HT-29 (cell line): ENCODE measurements at regions not wholly inside any gene's neighbourhood (a gene's known extent, or its start where the extent isn't known, plus 50 kb on each side); places are given as distances from the start of the nearest gene placed in this dataset.
A peak's percentile ranks its signal among the peaks of the same experiment; 100 is the strongest.

Experiments used
- DNase-seq: peaks from one replicate; pipeline ENCODE4 v3.0.0-alpha.2; 2015; ENCODE audit warnings: low spot score

GRCh38 chr3:89625945-89626344 is 518.5 kb downstream of the EPHA3 start:
- no peak for DNase-seq

DNA sequence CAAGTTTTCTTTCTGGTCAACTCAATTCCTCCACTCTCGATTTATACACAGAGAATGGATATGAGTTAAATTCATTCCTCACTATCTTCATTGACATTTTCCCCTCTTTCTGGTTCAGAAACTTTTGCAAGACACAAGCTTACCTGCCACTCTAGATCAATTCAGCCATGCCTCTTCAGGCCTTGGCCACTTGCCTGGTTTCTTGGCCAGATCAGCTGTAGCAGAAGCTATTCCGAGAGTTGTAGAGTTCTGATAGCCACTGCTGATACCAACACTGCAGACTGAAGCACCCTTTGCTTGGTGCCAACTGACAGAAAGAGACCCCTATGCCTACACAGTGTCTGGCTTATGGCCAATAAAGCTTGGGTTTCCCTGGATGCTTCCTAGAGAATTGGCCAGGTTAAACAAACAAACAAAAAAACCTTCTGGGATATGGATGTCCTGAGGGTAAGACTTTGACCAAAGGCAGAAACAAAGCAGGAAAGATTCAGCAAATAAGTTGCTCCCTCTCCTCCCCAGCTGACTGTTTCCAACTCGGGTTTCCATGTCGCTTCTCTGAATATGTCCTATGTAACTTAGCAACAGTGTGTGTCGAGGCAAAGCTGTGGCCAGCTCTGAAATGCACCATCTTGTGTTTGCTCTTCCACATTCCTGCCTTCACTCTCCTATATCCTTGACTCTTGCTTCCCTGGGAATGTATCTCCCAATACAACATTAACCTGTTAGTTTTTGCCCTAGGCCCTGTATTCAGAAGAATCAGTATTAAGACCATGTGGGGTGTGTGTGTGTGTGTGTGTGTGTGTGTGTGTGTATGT is 521.6 kb downstream of the EPHA3 start:
- DNase-seq = no peak

- no peak for DNase-seq
Measured at GRCh38 chr3:89635137-89635536, 527.7 kb downstream of the EPHA3 start.

GRCh38 chr3:89644716-89645115 is 537.3 kb downstream of the EPHA3 start:
- no peak for DNase-seq

GRCh38 chr3:89649431-89649830 is 542.0 kb downstream of the EPHA3 start:
- DNase-seq = no peak

DNA sequence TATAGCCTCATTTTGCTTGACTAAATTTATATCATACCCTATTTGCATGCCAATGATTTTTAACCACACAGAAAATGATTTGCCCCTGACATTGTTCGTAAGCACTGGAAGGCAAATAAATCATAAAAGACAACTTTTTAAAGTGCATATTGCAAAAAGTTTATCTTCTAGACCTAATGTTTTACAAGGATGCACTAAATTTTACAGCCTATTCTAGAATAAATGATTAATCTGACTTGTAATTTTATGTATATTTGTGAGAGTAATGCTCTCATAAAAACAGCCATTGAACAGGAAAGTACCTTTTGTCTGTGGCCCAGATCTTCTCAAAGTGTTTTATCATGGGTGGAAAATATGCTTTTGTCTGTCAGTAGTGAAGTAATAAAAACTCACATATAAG is 546.6 kb downstream of the EPHA3 start:
- DNase-seq = no peak

- DNase-seq = no peak
Measured at GRCh38 chr3:89656388-89656787, 549.0 kb downstream of the EPHA3 start.

DNA sequence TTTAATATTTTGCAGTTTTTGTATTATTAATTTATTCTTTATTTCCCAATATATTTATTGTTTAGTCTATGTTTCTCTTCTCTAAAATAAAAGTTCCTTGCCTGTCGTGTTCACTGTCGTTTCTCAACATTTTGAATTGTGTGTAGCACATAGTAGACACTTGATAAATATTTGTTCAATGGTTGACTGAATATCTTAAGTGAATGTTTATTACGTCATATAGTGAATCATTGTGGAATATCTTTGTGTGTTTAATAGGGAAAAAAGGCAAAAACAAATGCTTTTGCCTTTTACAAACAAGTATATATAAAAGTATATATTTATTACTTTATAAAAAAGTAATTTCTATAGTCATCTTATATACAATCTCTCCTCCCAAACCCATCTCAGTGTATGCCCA is 572.3 kb downstream of the EPHA3 start:
- no peak for DNase-seq

DNA sequence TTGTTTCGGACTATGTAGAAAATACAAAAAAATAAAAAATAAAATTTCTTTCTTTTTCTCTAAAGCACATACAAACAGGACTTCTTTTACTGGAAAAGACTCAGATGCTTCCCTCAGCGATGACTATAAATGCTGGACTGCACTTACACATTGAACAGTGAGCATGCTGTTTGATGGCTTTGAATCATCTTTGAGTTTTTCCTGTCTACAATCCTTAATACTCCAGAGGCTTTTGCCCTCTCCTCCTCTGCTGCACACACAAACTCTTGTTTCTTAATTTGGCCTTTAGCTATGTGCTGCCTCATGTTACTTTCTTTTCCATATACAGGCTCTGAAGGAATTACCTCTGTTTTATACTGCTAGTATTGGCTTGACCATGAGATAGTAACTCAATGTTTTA is 575.1 kb downstream of the EPHA3 start:
- no peak for DNase-seq

DNA sequence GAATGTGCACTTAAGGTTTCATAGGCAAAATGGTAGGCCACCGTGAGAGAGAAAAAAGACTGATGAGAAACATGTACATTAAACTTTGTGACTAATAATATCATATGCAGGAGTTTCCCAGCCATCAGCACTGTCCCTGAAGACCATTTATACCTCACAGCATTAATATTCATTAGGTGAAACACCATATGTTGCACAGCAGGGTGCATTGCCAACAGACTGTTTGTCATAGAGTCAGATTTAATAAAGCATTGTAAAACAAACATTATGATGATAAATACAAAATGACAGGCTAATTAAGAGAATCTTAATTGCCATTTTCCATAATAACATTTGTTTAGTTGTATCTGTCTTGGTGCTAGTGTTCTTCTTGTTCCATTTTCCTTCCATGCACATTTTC is 578.3 kb downstream of the EPHA3 start:
- no peak for DNase-seq

DNA sequence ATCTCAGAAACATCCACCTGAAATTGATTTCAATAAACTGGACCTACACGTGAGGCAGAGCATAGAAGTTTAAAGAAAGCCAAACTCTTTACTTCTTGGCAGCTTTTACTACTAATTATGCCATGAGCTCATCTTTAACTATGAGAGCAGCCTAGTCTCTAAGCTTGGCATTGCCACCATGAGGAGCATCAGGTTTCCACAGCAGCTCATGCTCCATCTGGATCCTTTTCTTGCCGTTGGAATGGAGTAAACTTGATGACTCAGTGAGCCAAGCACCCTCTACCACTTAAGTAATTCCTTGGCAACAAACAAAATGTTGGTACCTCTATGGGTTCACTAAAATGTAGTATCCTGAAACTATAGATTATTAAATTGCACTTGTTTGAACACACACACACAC is 583.2 kb downstream of the EPHA3 start:
- DNase-seq = no peak

GRCh38 chr3:89692601-89693000 is 585.2 kb downstream of the EPHA3 start:
- no peak for DNase-seq

DNA sequence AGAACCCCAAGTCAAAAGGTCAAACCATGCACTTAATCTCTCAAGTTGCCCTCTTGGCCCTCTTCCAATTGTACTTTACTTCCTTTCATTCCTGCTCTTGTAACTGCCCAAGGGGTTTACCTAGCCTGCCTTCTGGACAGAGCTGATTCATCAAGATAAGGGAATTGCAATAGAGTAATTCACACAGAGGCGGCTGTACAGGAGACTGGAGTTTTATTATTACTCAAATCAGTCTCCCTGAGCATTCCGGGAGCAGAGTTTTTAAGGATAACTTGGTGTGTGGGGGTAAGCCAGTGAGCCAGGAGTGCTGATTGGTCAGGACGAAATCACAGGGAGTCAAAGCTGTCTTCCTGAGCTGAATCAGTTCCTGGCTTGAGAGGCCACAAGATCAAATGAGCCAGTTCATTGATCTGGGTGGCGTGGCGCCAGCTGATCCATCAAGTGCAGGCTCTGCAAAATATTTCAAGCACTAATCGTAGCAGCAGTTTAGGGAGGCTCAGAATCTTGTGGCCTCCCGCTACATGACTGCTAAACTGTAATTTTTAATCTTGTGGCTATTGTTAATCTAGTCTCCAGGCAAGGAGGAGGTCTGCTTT is 590.0 kb downstream of the EPHA3 start:
- no peak for DNase-seq

- no peak for DNase-seq
Measured at GRCh38 chr3:89698208-89698830, 590.9 kb downstream of the EPHA3 start.

DNA sequence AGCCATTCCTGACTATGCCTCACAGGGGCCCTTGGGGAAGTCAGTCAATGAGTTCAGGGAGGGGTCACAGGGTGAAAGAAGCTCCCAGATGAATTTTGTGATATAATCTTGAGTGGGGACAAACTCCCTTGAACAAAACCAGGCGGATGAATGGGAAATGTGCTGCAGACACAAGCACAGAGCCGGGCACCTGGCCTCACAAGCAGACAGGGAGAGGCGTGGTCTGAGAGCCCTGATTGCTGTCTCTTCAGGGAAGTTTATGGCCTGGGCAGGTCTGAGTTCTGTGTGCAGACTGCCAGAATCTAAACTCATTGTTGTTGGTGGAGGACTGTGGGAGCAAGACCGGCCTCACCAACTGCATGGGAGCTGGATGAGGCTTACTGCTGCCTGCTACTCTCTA is 591.8 kb downstream of the EPHA3 start:
- DNase-seq = no peak

GRCh38 chr3:89699771-89700170 is 592.4 kb downstream of the EPHA3 start:
- DNase-seq = peak; percentile 8

DNA sequence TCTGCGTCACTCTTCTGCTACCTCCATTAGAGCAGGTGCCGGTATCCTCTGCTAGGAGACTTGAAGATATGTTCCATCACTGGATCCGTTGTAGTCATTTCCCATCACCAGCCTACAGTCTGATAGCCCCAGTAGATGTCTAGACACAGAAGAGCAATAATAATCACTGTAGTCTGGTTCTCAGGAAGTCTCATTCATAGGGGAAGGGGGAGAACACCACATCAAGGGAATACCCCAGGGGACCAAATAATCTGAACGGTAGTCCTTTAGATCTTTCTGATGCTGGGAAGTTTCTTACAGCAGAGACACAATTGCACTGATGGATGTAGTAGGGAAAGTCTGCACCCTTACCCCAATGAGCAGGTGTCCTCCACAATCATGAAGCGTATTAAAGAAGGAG is 595.0 kb downstream of the EPHA3 start:
- DNase-seq = no peak

DNA sequence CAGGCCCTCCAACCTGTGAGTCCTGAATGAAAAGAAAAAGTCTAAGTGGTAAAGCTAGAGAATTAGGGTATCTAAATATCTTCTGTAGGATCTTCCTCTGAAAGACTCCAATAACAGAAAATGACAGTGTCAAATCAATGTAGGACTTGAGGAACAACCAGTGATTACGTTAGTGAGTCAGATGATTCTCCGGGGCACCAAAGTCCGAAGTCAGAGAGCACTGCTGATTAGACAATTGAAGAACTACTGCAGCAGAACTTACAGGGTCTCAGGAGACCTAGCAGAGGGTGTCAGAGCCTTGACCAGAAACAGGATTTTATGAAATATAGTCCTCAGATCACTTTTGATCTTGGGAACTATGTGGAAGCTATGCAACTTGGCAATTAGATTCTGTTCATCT is 605.8 kb downstream of the EPHA3 start:
- no peak for DNase-seq

DNA sequence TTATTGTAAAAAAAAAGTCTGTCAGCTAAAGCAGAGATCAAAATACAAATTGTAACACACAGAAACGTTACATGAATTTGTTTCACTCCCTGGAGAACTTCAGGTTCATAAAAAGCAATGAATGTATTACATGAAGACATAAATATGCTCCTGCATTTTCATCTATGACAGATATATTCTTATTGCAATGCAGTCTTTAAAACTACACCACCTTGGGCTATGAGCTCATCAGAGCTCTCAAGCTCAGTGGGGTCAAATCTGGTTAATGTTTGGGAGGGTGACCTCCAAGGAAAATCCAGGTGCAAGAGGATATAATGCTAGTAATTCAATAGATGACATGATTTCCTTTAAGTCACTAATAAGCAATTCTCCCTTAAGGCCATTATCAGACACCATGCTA is 606.8 kb downstream of the EPHA3 start:
- no peak for DNase-seq

GRCh38 chr3:89740080-89740880 is 632.9 kb downstream of the EPHA3 start:
- DNase-seq = no peak

GRCh38 chr3:89740881-89741177 is 633.4 kb downstream of the EPHA3 start:
- DNase-seq = no peak

GRCh38 chr3:89742546-89742945 is 635.1 kb downstream of the EPHA3 start:
- no peak for DNase-seq
